ENCODE measurements at regions not wholly inside any gene's neighbourhood (a gene's known extent, or its start where the extent isn't known, plus 50 kb on each side); places are given as distances from the start of the nearest gene placed in this dataset.

GRCh38 chr9:99369327-99369722, 147.2 kb downstream of the SEC61B start:
- Histone ChIP-seq H3K4me1 (ENCODE audit: insufficient read depth, low read length, poor library complexity, severe bottlenecking) (peaks cover 16% of the 10 kb centered on the region), H3K27ac (ENCODE audit: low read depth, low read length, poor library complexity, severe bottlenecking) (no peak overlapping the region), H3K36me3 (ENCODE audit: insufficient read depth, low read length, poor library complexity, severe bottlenecking) (no peaks in the 10 kb centered on the region), H3K4me3 (ENCODE audit: low read depth, low read length, poor library complexity, severe bottlenecking) (no peak overlapping the region), H3K27me3 (replicated peaks; ENCODE audit: insufficient read depth, low read depth, low read length, poor library complexity) (no peaks in the 10 kb centered on the region), H3K9me3 (ENCODE audit: low read depth, low read length, poor library complexity, severe bottlenecking) (no peaks in the 10 kb centered on the region)
- no peak for DNase-seq (ENCODE audit: low spot score)
- intact Hi-C loops (cut with micrococcal nuclease; ENCODE audit: unreplicated experiment) = no loop called here
- no TSS peak for BruUV-seq (replicated peaks)
- TF ChIP-seq EZH2 (IDR thresholded peaks at IDR 0.05; ENCODE audit: borderline replicate concordance, low read depth, low read length, poor library complexity, severe bottlenecking) = no peak
- no peak for TF ChIP-seq CTCF (conservative IDR thresholded peaks at IDR 0.05; ENCODE audit: low read depth, low read length)
- CTCF ChIA-PET = no interaction called here
- POLR2A ChIA-PET (ENCODE audit: low non-redundant PET) = no interaction called here

- H3K36me3 ChIP-seq (ENCODE audit: insufficient read depth, low read length, poor library complexity, severe bottlenecking) = no peaks in the 10 kb centered on the region
- no peaks in the 10 kb centered on the region for H3K9me3 ChIP-seq (ENCODE audit: low read depth, low read length, poor library complexity, severe bottlenecking)
- DNase-seq (ENCODE audit: low spot score) = no peak
- no peak for TF ChIP-seq CTCF (conservative IDR thresholded peaks at IDR 0.05; ENCODE audit: low read depth, low read length)
- TF ChIP-seq EZH2 (IDR thresholded peaks at IDR 0.05; ENCODE audit: borderline replicate concordance, low read depth, low read length, poor library complexity, severe bottlenecking) = no peak
- ChIA-PET CTCF (no interaction called here), POLR2A (ENCODE audit: low non-redundant PET) (no interaction called here)
- H3K27ac ChIP-seq (ENCODE audit: low read depth, low read length, poor library complexity, severe bottlenecking) = no peak overlapping the region
- no peak overlapping the region for H3K4me3 ChIP-seq (ENCODE audit: low read depth, low read length, poor library complexity, severe bottlenecking)
- peaks cover 16% of the 10 kb centered on the region for H3K4me1 ChIP-seq (ENCODE audit: insufficient read depth, low read length, poor library complexity, severe bottlenecking)
- no peaks in the 10 kb centered on the region for H3K27me3 ChIP-seq (replicated peaks; ENCODE audit: insufficient read depth, low read depth, low read length, poor library complexity)
- intact Hi-C loops (cut with micrococcal nuclease; ENCODE audit: unreplicated experiment) = no loop called here
- BruUV-seq (replicated peaks) = no TSS peak
Observed at GRCh38 chr9:99370376-99370775, 148.3 kb downstream of the SEC61B start.

- intact Hi-C loops (cut with micrococcal nuclease; ENCODE audit: unreplicated experiment) = no loop called here
- no peaks in the 10 kb centered on the region for H3K27me3 ChIP-seq (replicated peaks; ENCODE audit: insufficient read depth, low read depth, low read length, poor library complexity)
- BruUV-seq (replicated peaks) = no TSS peak
- DNase-seq (ENCODE audit: low spot score) = no peak
- H3K9me3 ChIP-seq (ENCODE audit: low read depth, low read length, poor library complexity, severe bottlenecking) = no peaks in the 10 kb centered on the region
- no peaks in the 10 kb centered on the region for H3K36me3 ChIP-seq (ENCODE audit: insufficient read depth, low read length, poor library complexity, severe bottlenecking)
- peaks cover 16% of the 10 kb centered on the region for H3K4me1 ChIP-seq (ENCODE audit: insufficient read depth, low read length, poor library complexity, severe bottlenecking)
- H3K4me3 ChIP-seq (ENCODE audit: low read depth, low read length, poor library complexity, severe bottlenecking) = no peak overlapping the region
- no peak overlapping the region for H3K27ac ChIP-seq (ENCODE audit: low read depth, low read length, poor library complexity, severe bottlenecking)
- CTCF ChIA-PET = no interaction called here
- TF ChIP-seq EZH2 (IDR thresholded peaks at IDR 0.05; ENCODE audit: borderline replicate concordance, low read depth, low read length, poor library complexity, severe bottlenecking) (no peak), CTCF (conservative IDR thresholded peaks at IDR 0.05; ENCODE audit: low read depth, low read length) (no peak)
- POLR2A ChIA-PET (ENCODE audit: low non-redundant PET) = no interaction called here
Observed at GRCh38 chr9:99371376-99371775, 149.3 kb downstream of the SEC61B start.

Data from A673 (cell line).